ENCODE measurements at regions not wholly inside any gene's neighbourhood (a gene's known extent, or its start where the extent isn't known, plus 50 kb on each side); places are given as distances from the start of the nearest gene placed in this dataset.

- no peak for DNase-seq (ENCODE audit: extremely low read depth in 1 of 11, low read depth in 9 of 11, low spot score in 4 of 11)
These were observed 63.7 kb upstream of the PAM start for GRCh38 chr5:102691434-102691833.

- DNase-seq (ENCODE audit: extremely low read depth in 1 of 11, low read depth in 9 of 11, low spot score in 4 of 11): no peak
These were observed 54.8 kb upstream of the PAM start for GRCh38 chr5:102700120-102700831.

- DNase-seq (ENCODE audit: extremely low read depth in 1 of 11, low read depth in 9 of 11, low spot score in 4 of 11): no peak
These were observed 54.2 kb upstream of the PAM start for GRCh38 chr5:102700916-102701315.

- DNase-seq (ENCODE audit: extremely low read depth in 1 of 11, low read depth in 9 of 11, low spot score in 4 of 11): no peak
These were observed 53.4 kb upstream of the PAM start for GRCh38 chr5:102701748-102702147.
